ENCODE measurements at regions not wholly inside any gene's neighbourhood (a gene's known extent, or its start where the extent isn't known, plus 50 kb on each side); places are given as distances from the start of the nearest gene placed in this dataset.

GRCh38 chr18:29730073-29730472 is 1312.5 kb downstream of the DSC3 start:
- Histone ChIP-seq H3K56ac (replicated peaks; ENCODE audit: insufficient read length, low read depth, low read length) (no peak overlapping the region), H3K9ac (replicated peaks in 1 of 4; ENCODE audit: extremely low read depth in 1 of 4, low read depth in 3 of 4, low read length in 3 of 4) (no peak overlapping the region), H3K36me3 (ENCODE audit: control insufficient read depth in 2 of 4, insufficient read depth in 4 of 4, low read length in 3 of 4) (no peaks in the 10 kb centered on the region; a peak in 1 of 8 replicates), H4K5ac (ENCODE audit: insufficient read length, low read depth, low read length) (no peak overlapping the region), H2BK12ac (ENCODE audit: low read depth, low read length) (no peak overlapping the region), H3K9me3 (ENCODE audit: insufficient read depth in 2 of 2, low read depth in 1 of 2, low read length in 1 of 2) (no peaks in the 10 kb centered on the region), H3K4me1 (replicated peaks in 1 of 4; ENCODE audit: control insufficient read depth in 3 of 4, insufficient read depth in 4 of 4, low read length in 3 of 4) (peaks cover 0 to 5% (median 2%) of the 10 kb centered on the region in 4 experiments; a peak in 2 of 7 replicates), H2BK15ac (ENCODE audit: low read length) (no peak overlapping the region), H3K27me3 (replicated peaks in 1 of 4; ENCODE audit: control insufficient read depth in 3 of 4, extremely low read depth in 1 of 4, insufficient read depth in 3 of 4, low read length in 3 of 4) (no peaks in the 10 kb centered on the region), H3K4me2 (ENCODE audit: insufficient read depth in 1 of 2, low read depth in 2 of 2, low read length in 2 of 2) (no peak overlapping the region), H3K79me1 (ENCODE audit: low read depth, low read length) (no peaks in the 10 kb centered on the region), H3K4ac (replicated peaks; ENCODE audit: insufficient read length, low read depth, low read length) (no peak overlapping the region), H3K4me3 (ENCODE audit: extremely low read depth in 1 of 4, insufficient read depth in 2 of 4, low read depth in 3 of 4, low read length in 4 of 4) (no peak overlapping the region), H2BK120ac (replicated peaks; ENCODE audit: low read depth, low read length) (no peak overlapping the region), H4K20me1 (replicated peaks in 1 of 2; ENCODE audit: control insufficient read depth in 1 of 2, insufficient read depth in 2 of 2, low read length in 2 of 2) (no peaks in the 10 kb centered on the region), H2AK5ac (ENCODE audit: low read depth, low read length) (no peak overlapping the region), H2BK5ac (ENCODE audit: low read depth, low read length) (no peak overlapping the region), H3K27ac (ENCODE audit: low read depth, low read length) (no peak overlapping the region), H3K14ac (ENCODE audit: insufficient read length) (no peak overlapping the region), H3K79me2 (ENCODE audit: control insufficient read depth in 1 of 2, insufficient read depth in 2 of 2, low read length in 2 of 2) (no peaks in the 10 kb centered on the region), H3K23ac (ENCODE audit: insufficient read length) (no peak overlapping the region), H2AFZ (ENCODE audit: low read length) (no peak overlapping the region), H2BK20ac (ENCODE audit: low read length) (no peak overlapping the region), H4K8ac (ENCODE audit: extremely low read depth, insufficient read depth, low read length) (no peak overlapping the region), H3K23me2 (ENCODE audit: low read depth, low read length) (no peaks in the 10 kb centered on the region), H3K18ac (ENCODE audit: extremely low read depth, low read length) (no peak overlapping the region), H4K91ac (replicated peaks; ENCODE audit: insufficient read length, low read length) (no peak overlapping the region)
- WGBS, 2 experiments (ENCODE audit: extremely low coverage in 1 of 2, insufficient coverage in 1 of 2, insufficient read length in 1 of 2, insufficient replicate concordance in 2 of 2, low coverage in 1 of 2, low lambda C conversion rate in 2 of 2, missing lambda C conversion rate in 1 of 2) = 89% methylated on average over 4 of the region's 4 CpGs; no CpG with 5 or more reads in 1 of the 2 experiments
- CTCF ChIA-PET (ENCODE audit: partially characterized antibody) = no interaction called here
- no peak for FAIRE-seq
- no peak for TF ChIP-seq ZNF274 (IDR thresholded peaks at IDR 0.05; ENCODE audit: borderline replicate concordance, extremely low read depth, low read length)
- DNase-seq (ENCODE audit: low read depth in 1 of 2, low spot score in 2 of 2) = no peak
- POLR2A ChIA-PET (ENCODE audit: partially characterized antibody) = no interaction called here
